HG02981 (cell line): ENCODE measurements at regions not wholly inside any gene's neighbourhood (a gene's known extent, or its start where the extent isn't known, plus 50 kb on each side); places are given as distances from the start of the nearest gene placed in this dataset.
"Not testable (repeated sequence)": the region's sequence is repeated elsewhere in the genome, so short reads cannot be mapped to it uniquely, and the experiment has no call there.

Experiments
- ATAC-seq: cut with Tn5 transposase; IDR thresholded peaks from one replicate; pipeline ENCODE4 v1.9.1; 2021; ENCODE audit warnings: mild to moderate bottlenecking, moderate library complexity; ENCODE audit not compliant: unreplicated experiment

- no peak for ATAC-seq
Measured at GRCh38 chr5:87762631-87763030, 349.9 kb upstream of the CCNH start.

- no peak for ATAC-seq
Measured at GRCh38 chr5:87756951-87757350, 344.2 kb upstream of the CCNH start.

GRCh38 chr5:87755360-87755759, 342.6 kb upstream of the CCNH start:
- ATAC-seq: no peak

GRCh38 chr5:87754009-87754757, 341.5 kb upstream of the CCNH start:
- ATAC-seq: no peak

GRCh38 chr5:87752362-87752761, 339.6 kb upstream of the CCNH start:
- ATAC-seq: no peak

- no peak for ATAC-seq
Measured at GRCh38 chr5:87751824-87752223, 339.1 kb upstream of the CCNH start.

DNA sequence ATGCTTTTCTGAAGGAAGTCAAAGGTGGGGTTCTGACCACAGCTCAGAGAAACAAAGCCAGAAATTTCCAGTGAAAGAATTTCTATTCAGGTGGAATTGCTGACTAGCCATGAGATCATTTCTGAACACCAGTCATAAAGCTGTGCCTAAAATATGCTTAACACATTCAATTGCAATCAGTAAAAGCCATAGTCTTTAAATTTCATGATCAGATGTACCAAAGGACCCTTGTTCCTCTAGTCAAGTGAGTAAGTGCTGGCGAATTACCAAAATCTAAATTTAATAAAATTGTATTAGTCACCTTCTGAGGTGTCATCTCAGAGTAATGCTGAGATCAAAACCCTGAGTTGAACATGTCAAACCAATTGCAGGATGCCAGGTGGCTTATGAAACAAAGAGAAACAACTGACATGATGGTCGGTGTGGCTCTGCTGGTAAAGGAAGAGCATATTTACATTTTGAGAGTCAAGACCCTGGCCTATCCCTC, 334.2 kb upstream of the CCNH start:
- no peak for ATAC-seq

- no peak for ATAC-seq
Measured at GRCh38 chr5:87746341-87746740, 333.6 kb upstream of the CCNH start.

- no peak for ATAC-seq
Measured at GRCh38 chr5:87741881-87742280, 329.2 kb upstream of the CCNH start.

DNA sequence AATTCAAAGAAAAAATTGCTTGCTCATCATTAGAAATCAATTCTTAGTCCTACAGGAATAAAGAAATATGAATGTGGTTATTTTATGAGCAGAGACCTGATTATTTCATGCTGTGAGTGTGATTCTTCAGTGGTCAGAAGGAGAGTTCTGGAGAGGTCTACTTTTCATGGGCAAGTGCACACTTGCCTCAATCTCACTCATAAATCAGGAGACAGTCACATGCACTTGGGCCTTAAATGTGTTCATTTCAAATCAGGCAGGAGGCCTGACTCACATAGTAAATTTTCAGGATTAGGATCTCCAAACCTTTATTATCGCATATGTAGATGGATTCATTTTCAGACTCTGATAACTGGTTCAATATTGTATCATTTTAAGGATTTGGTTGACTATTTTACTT, 323.2 kb upstream of the CCNH start:
- no peak for ATAC-seq

- no peak for ATAC-seq
Measured at GRCh38 chr5:87733897-87734296, 321.2 kb upstream of the CCNH start.

DNA sequence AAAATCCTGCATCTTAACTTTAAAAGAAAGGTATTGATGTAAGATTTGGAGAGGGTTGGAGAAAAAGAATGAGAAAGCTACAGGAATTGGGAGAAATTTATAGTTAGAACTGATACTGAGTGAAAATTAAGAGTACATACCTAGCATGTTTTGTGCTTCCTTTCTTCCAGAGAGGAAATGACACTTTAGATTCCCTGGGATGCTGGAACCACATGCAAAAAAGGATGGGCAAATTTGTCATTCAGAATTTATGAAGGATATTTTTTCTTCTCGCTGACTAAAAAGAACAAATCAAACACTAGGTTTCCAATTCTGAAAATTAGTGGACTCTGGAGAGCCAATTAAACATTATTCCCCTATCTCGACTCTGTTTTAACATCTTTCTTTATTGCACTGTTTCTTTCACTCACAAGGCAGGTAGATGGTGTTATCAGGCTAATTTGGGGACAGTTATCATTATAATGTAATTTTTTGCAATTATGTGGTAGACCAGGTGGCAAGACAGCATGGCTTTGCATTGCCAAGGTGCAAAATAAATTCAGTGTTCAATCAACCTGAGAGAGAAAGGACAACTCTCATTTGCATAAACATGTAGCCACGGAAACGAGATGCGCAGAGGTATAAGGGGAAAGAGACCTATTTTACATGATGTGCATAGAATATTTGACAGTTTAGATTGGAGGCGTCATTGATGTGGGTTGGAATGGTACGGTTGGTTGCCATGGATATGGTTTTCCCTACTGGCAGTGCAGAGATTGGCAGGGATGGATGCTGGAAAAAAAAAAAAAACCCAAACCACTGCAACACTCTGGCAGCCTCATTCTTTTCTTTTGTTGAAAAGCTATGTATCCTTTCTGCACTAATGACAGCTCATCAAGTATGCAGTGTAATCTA, 320.4 kb upstream of the CCNH start:
- ATAC-seq: no peak

DNA sequence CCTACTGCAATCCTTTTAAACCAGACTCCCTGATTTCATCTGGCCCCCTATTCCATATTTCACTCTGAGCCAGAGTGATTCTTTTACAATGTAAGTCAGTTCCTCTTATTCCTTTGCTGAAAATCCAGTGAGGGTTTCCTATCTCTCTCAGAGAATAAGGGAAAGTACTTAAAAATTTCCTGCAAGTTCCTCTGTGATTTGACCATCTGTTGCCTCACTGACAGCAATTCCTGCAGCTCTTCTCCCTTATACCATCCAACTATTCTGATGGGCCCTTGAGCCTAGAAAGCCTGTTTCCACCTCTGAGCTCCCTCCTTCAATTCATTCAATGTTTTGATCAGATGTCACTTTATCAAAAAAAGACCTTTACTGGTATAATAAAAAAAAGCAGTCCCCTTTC, 317.1 kb upstream of the CCNH start:
- ATAC-seq: no peak

GRCh38 chr5:87722286-87722685, 309.6 kb upstream of the CCNH start:
- no peak for ATAC-seq

GRCh38 chr5:87718224-87718925, 305.6 kb upstream of the CCNH start:
- ATAC-seq: not testable (repeated sequence)

- ATAC-seq: no peak
Measured at GRCh38 chr5:87717761-87718160, 305.0 kb upstream of the CCNH start.

- no peak for ATAC-seq
Measured at GRCh38 chr5:87705876-87706275, 293.1 kb upstream of the CCNH start.

DNA sequence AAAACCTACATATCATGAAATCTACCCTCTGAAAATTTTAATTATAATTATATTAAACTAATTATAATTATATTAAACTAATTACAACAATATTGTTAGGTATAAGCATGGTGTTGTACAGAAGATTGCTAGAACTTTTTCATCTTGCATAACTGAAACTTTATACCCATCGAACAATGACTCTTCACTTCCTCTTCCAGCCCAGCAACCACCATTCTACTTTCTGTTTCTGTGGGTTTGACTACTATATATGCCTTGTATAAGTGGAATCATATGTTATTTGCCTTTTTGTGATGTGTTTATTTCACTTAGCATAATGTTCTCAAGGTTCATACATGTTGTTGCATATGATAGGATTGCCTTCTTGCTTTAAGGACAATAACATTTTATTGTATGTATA, 274.2 kb upstream of the CCNH start:
- ATAC-seq: peak; percentile 88

- no peak for ATAC-seq
Measured at GRCh38 chr5:87686018-87686417, 273.3 kb upstream of the CCNH start.

- ATAC-seq: no peak
Measured at GRCh38 chr5:87674235-87674634, 261.5 kb upstream of the CCNH start.

DNA sequence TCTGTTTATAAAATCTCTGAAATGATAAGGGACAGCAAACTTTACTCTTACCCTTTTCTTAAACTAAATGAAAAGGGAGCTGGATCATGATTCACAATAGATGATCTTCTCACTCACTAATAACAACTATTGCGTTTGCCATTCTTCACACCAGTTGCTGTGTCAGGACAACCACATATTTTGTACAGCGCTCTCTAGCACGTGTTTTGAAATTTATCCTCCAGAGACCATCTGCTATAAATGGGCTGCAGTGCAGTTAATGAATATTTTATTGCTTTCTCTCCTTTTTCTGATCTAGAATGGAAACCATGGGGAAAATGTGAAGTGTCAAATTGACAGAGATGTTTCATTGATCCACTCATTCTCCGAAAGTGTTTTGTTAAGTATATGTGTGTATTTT, 258.4 kb upstream of the CCNH start:
- ATAC-seq: no peak
